Esophagus muscularis mucosa (tissue), 4 donors: ENCODE measurements at regions not wholly inside any gene's neighbourhood (a gene's known extent, or its start where the extent isn't known, plus 50 kb on each side); places are given as distances from the start of the nearest gene placed in this dataset.

ENCODE experiments used
- EP300 ChIP-seq: sonication (generic); formaldehyde crosslinking; IDR thresholded peaks from one replicate; pipeline ENCODE4 v1.6.1; 2017; ENCODE audit warnings: antibody characterized with exemption
- POLR2AphosphoS5 ChIP-seq, 2 donors: sonication (generic); formaldehyde crosslinking; IDR thresholded peaks; one replicate each; pipeline ENCODE4 v1.6.1; 2017; ENCODE audit warnings: antibody characterized with exemption in 2 of 2
- TF ChIP-seq, protein P1 (sequence below), 3 experiments: fragments of 200-600 bp in 2 of 3; fragments of 450-650 bp in 1 of 3; sonication (generic) in 2 of 3; IDR thresholded peaks; one replicate each; pipeline ENCODE4 v1.5.1; 2017 to 2019; ENCODE audit warnings: antibody characterized with exemption in 3 of 3, mild to moderate bottlenecking in 2 of 3, moderate library complexity in 1 of 3

GRCh38 chr6:10138917-10139316 is 276.0 kb downstream of the TFAP2A start:
- TF ChIP-seq, protein P1, sequence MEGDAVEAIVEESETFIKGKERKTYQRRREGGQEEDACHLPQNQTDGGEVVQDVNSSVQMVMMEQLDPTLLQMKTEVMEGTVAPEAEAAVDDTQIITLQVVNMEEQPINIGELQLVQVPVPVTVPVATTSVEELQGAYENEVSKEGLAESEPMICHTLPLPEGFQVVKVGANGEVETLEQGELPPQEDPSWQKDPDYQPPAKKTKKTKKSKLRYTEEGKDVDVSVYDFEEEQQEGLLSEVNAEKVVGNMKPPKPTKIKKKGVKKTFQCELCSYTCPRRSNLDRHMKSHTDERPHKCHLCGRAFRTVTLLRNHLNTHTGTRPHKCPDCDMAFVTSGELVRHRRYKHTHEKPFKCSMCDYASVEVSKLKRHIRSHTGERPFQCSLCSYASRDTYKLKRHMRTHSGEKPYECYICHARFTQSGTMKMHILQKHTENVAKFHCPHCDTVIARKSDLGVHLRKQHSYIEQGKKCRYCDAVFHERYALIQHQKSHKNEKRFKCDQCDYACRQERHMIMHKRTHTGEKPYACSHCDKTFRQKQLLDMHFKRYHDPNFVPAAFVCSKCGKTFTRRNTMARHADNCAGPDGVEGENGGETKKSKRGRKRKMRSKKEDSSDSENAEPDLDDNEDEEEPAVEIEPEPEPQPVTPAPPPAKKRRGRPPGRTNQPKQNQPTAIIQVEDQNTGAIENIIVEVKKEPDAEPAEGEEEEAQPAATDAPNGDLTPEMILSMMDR (IDR thresholded peaks at IDR 0.05), result no peak
- no peak for TF ChIP-seq POLR2AphosphoS5 (IDR thresholded peaks at IDR 0.05)
- no peak for TF ChIP-seq EP300
